HG03439 (cell line): ENCODE measurements at regions not wholly inside any gene's neighbourhood (a gene's known extent, or its start where the extent isn't known, plus 50 kb on each side); places are given as distances from the start of the nearest gene placed in this dataset.

Experiments
- ATAC-seq: cut with Tn5 transposase; IDR thresholded peaks from one replicate; pipeline ENCODE4 v1.9.1; 2021; ENCODE audit warnings: mild to moderate bottlenecking, moderate library complexity; ENCODE audit not compliant: unreplicated experiment

- ATAC-seq, result no peak
These were observed 183.6 kb downstream of the PLPP3 start for GRCh38 chr1:56395776-56396175.

- no peak for ATAC-seq
These were observed 185.1 kb downstream of the PLPP3 start for GRCh38 chr1:56394298-56394697.

GRCh38 chr1:56390934-56391731 is 188.2 kb downstream of the PLPP3 start:
- ATAC-seq, result no peak

GRCh38 chr1:56390232-56390867 is 189.0 kb downstream of the PLPP3 start:
- no peak for ATAC-seq

GRCh38 chr1:56389813-56390212 is 189.6 kb downstream of the PLPP3 start:
- ATAC-seq, result no peak

GRCh38 chr1:56387071-56387740 is 192.2 kb downstream of the PLPP3 start:
- ATAC-seq, result no peak

- no peak for ATAC-seq
These were observed 194.0 kb downstream of the PLPP3 start for GRCh38 chr1:56385314-56385713.

- ATAC-seq, result no peak
These were observed 196.4 kb downstream of the PLPP3 start for GRCh38 chr1:56382929-56383328.

- ATAC-seq, result no peak
These were observed 198.8 kb downstream of the PLPP3 start for GRCh38 chr1:56380531-56380930.

- no peak for ATAC-seq
These were observed 200.9 kb downstream of the PLPP3 start for GRCh38 chr1:56378341-56379070.

GRCh38 chr1:56377431-56377830 is 201.9 kb downstream of the PLPP3 start:
- ATAC-seq, result no peak

- no peak for ATAC-seq
These were observed 203.0 kb downstream of the PLPP3 start for GRCh38 chr1:56376188-56376984.

GRCh38 chr1:56375326-56375804 is 204.0 kb downstream of the PLPP3 start:
- no peak for ATAC-seq

- no peak for ATAC-seq
These were observed 205.1 kb downstream of the PLPP3 start for GRCh38 chr1:56374026-56374974.

GRCh38 chr1:56370513-56370912 is 208.8 kb downstream of the PLPP3 start:
- ATAC-seq, result no peak

- no peak for ATAC-seq
These were observed 216.2 kb downstream of the PLPP3 start for GRCh38 chr1:56363007-56363770.

GRCh38 chr1:56360021-56360420 is 219.3 kb downstream of the PLPP3 start:
- ATAC-seq, result no peak

GRCh38 chr1:56359056-56359455 is 220.3 kb downstream of the PLPP3 start:
- no peak for ATAC-seq
